Body of pancreas (tissue), 4 donors: ENCODE measurements at regions not wholly inside any gene's neighbourhood (a gene's known extent, or its start where the extent isn't known, plus 50 kb on each side); places are given as distances from the start of the nearest gene placed in this dataset.
"Not testable (repeated sequence)": the region's sequence is repeated elsewhere in the genome, so short reads cannot be mapped to it uniquely, and the experiment has no call there.

Experiments
- ATAC-seq: fragments of 150-250 bp; one replicate; pipeline ENCODE4 v1.9.1; 2016
- DNase-seq, 4 donors: peaks; one replicate each; pipeline ENCODE4 v3.0.0-alpha.2; 2019
- H3K27ac ChIP-seq, 4 donors: fragments of 200-600 bp; sonication (generic); 1 replicate in 3 of 4; 2 replicates in 1 of 4; pipeline versions ENCODE4 v1.5.1 to v1.6.1; 2016 to 2019; ENCODE audit warnings: mild to moderate bottlenecking in 1 of 4, mixed read lengths in 1 of 4, moderate library complexity in 1 of 4
- H3K27me3 ChIP-seq, 2 donors: fragments of 200-600 bp; sonication (generic); one replicate each; pipeline ENCODE4 v1.6.0; 2016; ENCODE audit warnings: mild to moderate bottlenecking in 1 of 2
- H3K36me3 ChIP-seq, 2 donors: fragments of 200-600 bp; sonication (generic); replicated peaks in 1 of 2; 2 replicates each; pipeline ENCODE4 v1.5.1; 2016; ENCODE audit warnings: low read depth in 2 of 2; ENCODE audit not compliant: insufficient read depth in 1 of 2
- H3K4me1 ChIP-seq: fragments of 200-600 bp; sonication (generic); one replicate; pipeline ENCODE4 v1.6.0; 2016
- H3K4me3 ChIP-seq, 2 donors: fragments of 200-600 bp; sonication (generic); 1 replicate in 1 of 2; 2 replicates in 1 of 2; pipeline ENCODE4 v1.5.1; 2016 to 2019
- H3K9me3 ChIP-seq, 3 donors: fragments of 200-600 bp; sonication (generic); 1 replicate in 2 of 3; 2 replicates in 1 of 3; pipeline ENCODE4 v1.5.1; 2016
- CTCF ChIP-seq, 7 experiments: fragments of 450-650 bp in 4 of 7; fragments of 200-600 bp in 3 of 7; sonication (generic) in 3 of 7; IDR thresholded peaks; one replicate each; pipeline ENCODE4 v1.5.1; 2016 to 2019; ENCODE audit warnings: antibody characterized with exemption in 7 of 7
- POLR2A ChIP-seq, 3 donors: fragments of 450-650 bp; IDR thresholded peaks; one replicate each; pipeline ENCODE4 v1.6.1; 2016; ENCODE audit warnings: antibody characterized with exemption in 3 of 3, mild to moderate bottlenecking in 2 of 3
- WGBS, 2 donors: methylation state at CpG; one replicate each; pipeline ENCODE4 v1.1.5; 2017; 5-methylcytosine and 5-hydroxymethylcytosine counted together
- intact Hi-C: fragments of 100-400 bp; cut with DNase I; formaldehyde crosslinking; loops from one replicate; pipeline ENCODE4 v1.15.1; 2023

- Histone ChIP-seq H3K27me3 (no peaks in the 10 kb centered on the region), H3K4me3 (no peak overlapping the region), H3K4me1 (no peaks in the 10 kb centered on the region), H3K9me3 (no peaks in the 10 kb centered on the region), H3K36me3 (no peaks in the 10 kb centered on the region), H3K27ac (no peak overlapping the region)
- DNase-seq (no peak), ATAC-seq (no peak)
- intact Hi-C loops, result no loop called here
- no peak for TF ChIP-seq POLR2A (IDR thresholded peaks at IDR 0.05)
- TF ChIP-seq CTCF (IDR thresholded peaks at IDR 0.05), result no peak
- 73 to 81% methylated on average over 10 to 18 of the region's 23 CpGs for WGBS, 2 donors
Observed at GRCh38 chr4:57966987-57967760, 857.0 kb upstream of the IGFBP7 start.

DNA sequence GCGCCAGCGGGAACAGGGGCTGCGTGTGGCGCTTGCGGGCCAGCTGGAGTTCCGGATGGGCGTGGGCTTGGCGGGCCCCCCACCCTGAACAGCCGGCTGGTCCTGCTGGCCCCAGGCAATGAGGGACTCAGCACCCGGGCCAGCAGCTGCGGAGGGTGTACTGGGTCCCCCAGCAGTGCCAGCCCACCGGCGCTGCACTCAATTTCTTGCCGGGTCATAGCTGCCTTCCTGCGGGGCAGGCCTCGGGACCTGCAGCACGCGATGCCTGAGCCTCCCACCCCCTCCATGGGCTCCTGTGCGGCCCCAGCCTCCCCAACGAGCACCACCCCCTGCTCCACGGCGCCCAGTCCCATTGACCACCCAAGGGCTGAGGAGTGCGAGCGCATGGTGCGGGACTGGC is 855.2 kb upstream of the IGFBP7 start:
- H3K4me1 ChIP-seq, result not testable (repeated sequence)

DNA sequence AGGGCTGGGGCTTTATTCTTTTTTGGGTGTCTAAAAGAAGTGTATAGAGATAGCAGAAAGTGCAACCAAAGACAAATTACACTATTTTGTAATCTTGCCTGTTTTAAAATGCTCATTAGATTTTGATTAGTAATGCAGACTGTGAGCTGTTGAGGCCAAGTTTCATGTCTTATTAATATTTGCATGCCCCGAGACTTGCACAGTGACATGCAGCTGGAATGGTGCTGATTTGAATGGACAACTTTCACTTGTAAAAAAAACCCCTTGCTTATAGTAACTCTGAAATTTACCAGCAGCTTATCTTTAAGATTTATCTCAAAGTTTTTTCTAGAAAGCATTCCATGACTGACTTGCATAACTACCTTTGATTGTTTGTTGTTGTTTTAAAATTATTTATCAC is 835.1 kb upstream of the IGFBP7 start:
- intact Hi-C loops, result no loop called here
- ATAC-seq, result no peak
- no peak overlapping the region for H3K4me3 ChIP-seq
- no peaks in the 10 kb centered on the region for H3K27me3 ChIP-seq
- DNase-seq, result no peak
- no peaks in the 10 kb centered on the region for H3K9me3 ChIP-seq
- 20 to 38% methylated on average over 1 of the region's 1 CpG for whole genome bisulfite sequencing, 2 donors
- TF ChIP-seq POLR2A (IDR thresholded peaks at IDR 0.05) (no peak), CTCF (IDR thresholded peaks at IDR 0.05) (no peak)
- no peaks in the 10 kb centered on the region for H3K36me3 ChIP-seq
- H3K4me1 ChIP-seq, result no peaks in the 10 kb centered on the region
- no peak overlapping the region for H3K27ac ChIP-seq

More for the DNA sequence above, 855.2 kb upstream of the IGFBP7 start:
- H3K36me3 ChIP-seq, H3K27me3 ChIP-seq, H3K4me3 ChIP-seq, H3K27ac ChIP-seq, ATAC-seq, H3K9me3 ChIP-seq, DNase-seq, intact Hi-C loops: not testable (repeated sequence)
- 79 to 89% methylated on average over 11 to 22 of the region's 25 CpGs for WGBS, 2 donors

GRCh38 chr4:57943682-57944081 is 833.5 kb upstream of the IGFBP7 start:
- DNase-seq, result no peak
- ATAC-seq, result no peak
- Histone ChIP-seq H3K9me3 (no peaks in the 10 kb centered on the region), H3K4me1 (no peaks in the 10 kb centered on the region), H3K4me3 (no peak overlapping the region), H3K27me3 (no peaks in the 10 kb centered on the region), H3K27ac (no peak overlapping the region), H3K36me3 (no peaks in the 10 kb centered on the region)
- TF ChIP-seq CTCF (IDR thresholded peaks at IDR 0.05) (no peak), POLR2A (IDR thresholded peaks at IDR 0.05) (no peak)
- intact Hi-C loops, result no loop called here
- 70 to 87% methylated on average over 8 of the region's 8 CpGs for WGBS, 2 donors

DNA sequence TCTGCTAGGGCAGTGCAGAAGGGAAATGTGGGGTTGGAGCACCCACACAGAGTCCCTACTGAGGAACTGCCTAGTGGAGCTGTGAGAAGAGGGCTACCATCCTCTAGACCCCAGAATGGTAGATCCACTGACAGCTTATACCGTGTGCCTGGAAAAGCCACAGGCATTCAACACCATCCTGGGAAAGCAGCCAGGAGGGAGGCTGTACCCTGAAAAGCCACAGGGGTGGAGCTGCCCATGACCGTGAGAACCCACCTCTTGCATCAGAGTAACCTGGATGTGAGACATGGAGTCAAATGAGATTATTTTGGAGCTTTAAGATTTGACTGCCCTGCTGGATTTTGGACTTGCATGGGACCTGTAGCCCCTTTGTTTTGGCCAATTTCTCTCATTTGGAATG is 827.1 kb upstream of the IGFBP7 start:
- H3K27ac ChIP-seq, ATAC-seq, intact Hi-C loops, H3K27me3 ChIP-seq, H3K36me3 ChIP-seq, H3K4me1 ChIP-seq, H3K4me3 ChIP-seq, H3K9me3 ChIP-seq, DNase-seq: not testable (repeated sequence)
- 62 to 76% methylated on average over 2 of the region's 2 CpGs for WGBS, 2 donors

GRCh38 chr4:57926311-57926710 is 816.1 kb upstream of the IGFBP7 start:
- 74 to 76% methylated on average over 3 of the region's 3 CpGs for WGBS, 2 donors
- H3K27ac ChIP-seq, result no peak overlapping the region
- H3K36me3 ChIP-seq, result no peaks in the 10 kb centered on the region
- DNase-seq (no peak), ATAC-seq (no peak)
- H3K9me3 ChIP-seq, result no peaks in the 10 kb centered on the region
- TF ChIP-seq CTCF (IDR thresholded peaks at IDR 0.05) (no peak), POLR2A (IDR thresholded peaks at IDR 0.05) (no peak)
- no peaks in the 10 kb centered on the region for H3K4me1 ChIP-seq
- intact Hi-C loops, result no loop called here
- H3K4me3 ChIP-seq, result no peak overlapping the region
- H3K27me3 ChIP-seq, result no peaks in the 10 kb centered on the region
